ENCODE measurements at regions not wholly inside any gene's neighbourhood (a gene's known extent, or its start where the extent isn't known, plus 50 kb on each side); places are given as distances from the start of the nearest gene placed in this dataset.

DNA sequence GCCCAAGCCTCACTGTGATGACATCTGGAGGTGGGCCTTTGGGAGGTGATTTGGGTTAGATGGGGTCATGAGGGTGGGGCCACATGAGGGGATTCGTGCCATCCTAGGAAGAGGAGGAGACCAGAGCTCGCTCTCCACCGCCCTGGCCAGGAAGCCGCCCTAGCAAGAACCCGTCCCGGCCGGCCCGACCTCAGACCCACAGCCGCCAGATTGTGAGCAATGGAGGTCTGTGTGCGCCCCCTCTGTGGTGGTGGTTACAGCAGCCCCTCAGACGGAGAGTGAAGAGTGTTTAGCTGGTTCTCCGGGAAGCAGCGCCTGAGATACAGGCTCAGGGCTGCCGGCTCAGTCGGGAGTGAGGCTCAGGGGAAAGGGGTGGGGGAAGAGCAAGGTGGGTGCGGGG lies 83.3 kb downstream of the RTP5 start:
- no peak overlapping the region for H2BK15ac ChIP-seq (ENCODE audit: low read depth, low read length)
- H2BK20ac ChIP-seq (ENCODE audit: low read depth, low read length, poor library complexity, severe bottlenecking), result no peak overlapping the region
- H3T11ph ChIP-seq (ENCODE audit: low read length), result no peak overlapping the region
- no peak overlapping the region for H3K4ac ChIP-seq (ENCODE audit: low read depth, low read length)
- Mint-ChIP-seq H3K4me3 (no peak overlapping the region), H3K27me3 (ENCODE audit: low read depth) (peaks cover 63% of the 10 kb centered on the region), H3K4me1 (peaks cover 9% of the 10 kb centered on the region in 2 experiments; a peak in 3 of 4 replicates), H3K9me3 (peaks cover 2 to 3% of the 10 kb centered on the region in 2 experiments; a peak in 3 of 5 replicates), H3K27ac (no peak overlapping the region; a peak in 1 of 7 replicates), H3K36me3 (ENCODE audit: insufficient read depth in 1 of 3, low read depth in 3 of 3) (peaks cover 0 to 3% (median 0%) of the 10 kb centered on the region in 3 experiments; a peak in 1 of 7 replicates)
- H3K27ac ChIP-seq (ENCODE audit: insufficient read length, low read depth, low read length), result no peak overlapping the region
- H3K18ac ChIP-seq (ENCODE audit: insufficient read length, low read depth, low read length), result no peak overlapping the region
- H3K23me2 ChIP-seq (ENCODE audit: insufficient read length, low read depth, low read length, poor library complexity, severe bottlenecking), result no peaks in the 10 kb centered on the region
- no peaks in the 10 kb centered on the region for H3K79me2 ChIP-seq (ENCODE audit: insufficient read depth, low read length)
- no peak overlapping the region for H2BK12ac ChIP-seq (ENCODE audit: insufficient read length, low read depth, low read length)
- no peak for TF ChIP-seq CTCF (conservative IDR thresholded peaks at IDR 0.05)
- no peak overlapping the region for H3K56ac ChIP-seq (ENCODE audit: insufficient read length, low read depth, low read length)
- no peak for DNase-seq
- H4K91ac ChIP-seq (ENCODE audit: insufficient read length, low read depth, low read length), result no peak overlapping the region
- H2AK5ac ChIP-seq (ENCODE audit: insufficient read length, low read length), result no peak overlapping the region
- no peak overlapping the region for H2AFZ ChIP-seq (ENCODE audit: low read length)
- H4K5ac ChIP-seq (ENCODE audit: insufficient read length, low read depth, low read length), result no peak overlapping the region
- no peaks in the 10 kb centered on the region for H3K9me3 ChIP-seq (ENCODE audit: control insufficient read depth, low read depth, low read length)
- H2BK120ac ChIP-seq (ENCODE audit: low read depth, low read length, poor library complexity, severe bottlenecking), result no peak overlapping the region
- H3K79me1 ChIP-seq (ENCODE audit: insufficient read depth, low read depth, low read length, poor library complexity, severe bottlenecking), result no peaks in the 10 kb centered on the region
- H4K8ac ChIP-seq (replicated peaks; ENCODE audit: insufficient read length, low read depth, low read length), result no peak overlapping the region
- no peak overlapping the region for H3K9ac ChIP-seq (ENCODE audit: extremely low read depth, insufficient read length, low read length)
- no peak overlapping the region; the same call in 1 of the 2 replicates for H3K14ac ChIP-seq (ENCODE audit: insufficient read depth, low read length)
- peaks cover 4% of the 10 kb centered on the region; the same call in 1 of the 2 replicates for H3K27me3 ChIP-seq (ENCODE audit: insufficient read depth, low read length)
- WGBS (ENCODE audit: extremely low coverage, insufficient read length, low lambda C conversion rate), result no CpG with 5 or more reads among the region's 16 CpGs
- H3K23ac ChIP-seq (ENCODE audit: insufficient read length, low read depth, low read length), result no peak overlapping the region
- H2BK5ac ChIP-seq (ENCODE audit: insufficient read length, low read length), result no peak overlapping the region
- no peak overlapping the region for H3K4me2 ChIP-seq (ENCODE audit: insufficient read depth, insufficient read length, low read length)
- no peaks in the 10 kb centered on the region for H4K20me1 ChIP-seq (ENCODE audit: control insufficient read depth, insufficient read depth, insufficient read length)
- no peaks in the 10 kb centered on the region for H3K4me1 ChIP-seq (ENCODE audit: insufficient read depth, low read length)
